Activated T-cell treated with anti-CD3 and anti-CD28 coated beads, Interleukin-2, amount 50 U/mL, for 4 hours (primary cell): ENCODE measurements at regions not wholly inside any gene's neighbourhood (a gene's known extent, or its start where the extent isn't known, plus 50 kb on each side); places are given as distances from the start of the nearest gene placed in this dataset.
A peak's percentile ranks its signal among the peaks of the same experiment; 100 is the strongest.

Source experiments
- ATAC-seq, 2 donors: fragments of 200-7000 bp; cut with Tn5 transposase; one replicate each; pipeline ENCODE4 v1.10.0; 2021
- DNase-seq: peaks from one replicate; pipeline ENCODE4 v3.0.0-alpha.2; 2020
- H3K27me3 Mint-ChIP-seq: one replicate; pipeline ENCODE4 v1.8.0; 2021; ENCODE audit warnings: low read depth, mixed read lengths
- H3K36me3 Mint-ChIP-seq: one replicate; pipeline ENCODE4 v1.8.0; 2022; ENCODE audit warnings: mixed read lengths; ENCODE audit not compliant: insufficient read depth
- H3K4me1 Mint-ChIP-seq: one replicate; pipeline ENCODE4 v1.8.0; 2021; ENCODE audit warnings: low read depth, mixed read lengths
- H3K4me3 Mint-ChIP-seq: one replicate; pipeline ENCODE4 v1.8.0; 2021; ENCODE audit warnings: mild to moderate bottlenecking, moderate library complexity, mixed read lengths
- H3K9me3 Mint-ChIP-seq: one replicate; pipeline ENCODE4 v1.8.0; 2021; ENCODE audit warnings: mixed read lengths

GRCh38 chr6:91704531-91704930 is 1117.7 kb upstream of the MAP3K7 start:
- H3K36me3 Mint-ChIP-seq = no peaks in the 10 kb centered on the region
- H3K4me1 Mint-ChIP-seq = no peaks in the 10 kb centered on the region
- DNase-seq (no peak), ATAC-seq (no peak)
- peaks cover 3% of the 10 kb centered on the region for H3K9me3 Mint-ChIP-seq
- H3K27me3 Mint-ChIP-seq = no peaks in the 10 kb centered on the region
- no peak overlapping the region for H3K4me3 Mint-ChIP-seq

- H3K27me3 Mint-ChIP-seq = no peaks in the 10 kb centered on the region
- no peaks in the 10 kb centered on the region for H3K4me1 Mint-ChIP-seq
- no peaks in the 10 kb centered on the region for H3K36me3 Mint-ChIP-seq
- DNase-seq = no peak
- H3K9me3 Mint-ChIP-seq = peaks cover 3% of the 10 kb centered on the region
- no peak overlapping the region for H3K4me3 Mint-ChIP-seq
- peak in 1 of 2 donors; percentile 21 for ATAC-seq
These were observed 1110.3 kb upstream of the MAP3K7 start for GRCh38 chr6:91697010-91697695.

GRCh38 chr6:91695221-91695620 is 1108.3 kb upstream of the MAP3K7 start:
- no peak for ATAC-seq
- no peak overlapping the region for H3K4me3 Mint-ChIP-seq

GRCh38 chr6:91694016-91694654 is 1107.3 kb upstream of the MAP3K7 start:
- ATAC-seq = no peak
- no peak overlapping the region for H3K4me3 Mint-ChIP-seq
- H3K36me3 Mint-ChIP-seq = no peaks in the 10 kb centered on the region
- DNase-seq = no peak
- H3K9me3 Mint-ChIP-seq = no peaks in the 10 kb centered on the region
- no peaks in the 10 kb centered on the region for H3K4me1 Mint-ChIP-seq
- no peaks in the 10 kb centered on the region for H3K27me3 Mint-ChIP-seq

More at GRCh38 chr6:91695221-91695620, 1108.3 kb upstream of the MAP3K7 start:
- no peak for DNase-seq
- H3K4me1 Mint-ChIP-seq = no peaks in the 10 kb centered on the region
- H3K27me3 Mint-ChIP-seq = no peaks in the 10 kb centered on the region
- no peaks in the 10 kb centered on the region for H3K36me3 Mint-ChIP-seq
- H3K9me3 Mint-ChIP-seq = no peaks in the 10 kb centered on the region

GRCh38 chr6:91691449-91691848 is 1104.6 kb upstream of the MAP3K7 start:
- H3K9me3 Mint-ChIP-seq = no peaks in the 10 kb centered on the region
- H3K27me3 Mint-ChIP-seq = no peaks in the 10 kb centered on the region
- H3K36me3 Mint-ChIP-seq = no peaks in the 10 kb centered on the region

GRCh38 chr6:91683240-91683639 is 1096.4 kb upstream of the MAP3K7 start:
- H3K27me3 Mint-ChIP-seq = no peaks in the 10 kb centered on the region
- H3K4me1 Mint-ChIP-seq = no peaks in the 10 kb centered on the region
- DNase-seq (no peak), ATAC-seq (no peak)
- H3K9me3 Mint-ChIP-seq = no peaks in the 10 kb centered on the region
- H3K36me3 Mint-ChIP-seq = no peaks in the 10 kb centered on the region
- H3K4me3 Mint-ChIP-seq = no peak overlapping the region

More at GRCh38 chr6:91691449-91691848, 1104.6 kb upstream of the MAP3K7 start:
- ATAC-seq (no peak), DNase-seq (no peak)
- no peak overlapping the region for H3K4me3 Mint-ChIP-seq
- no peaks in the 10 kb centered on the region for H3K4me1 Mint-ChIP-seq

GRCh38 chr6:91681296-91681695 is 1094.4 kb upstream of the MAP3K7 start:
- no peaks in the 10 kb centered on the region for H3K4me1 Mint-ChIP-seq
- DNase-seq (no peak), ATAC-seq (no peak)
- H3K4me3 Mint-ChIP-seq = no peak overlapping the region
- no peaks in the 10 kb centered on the region for H3K9me3 Mint-ChIP-seq
- no peaks in the 10 kb centered on the region for H3K36me3 Mint-ChIP-seq
- no peaks in the 10 kb centered on the region for H3K27me3 Mint-ChIP-seq

- ATAC-seq = no peak
- no peak for DNase-seq
- Mint-ChIP-seq H3K36me3 (no peaks in the 10 kb centered on the region), H3K4me3 (no peak overlapping the region), H3K4me1 (no peaks in the 10 kb centered on the region), H3K9me3 (no peaks in the 10 kb centered on the region), H3K27me3 (no peaks in the 10 kb centered on the region)
These were observed 1092.0 kb upstream of the MAP3K7 start for GRCh38 chr6:91678679-91679446.

GRCh38 chr6:91672201-91672600 is 1085.3 kb upstream of the MAP3K7 start:
- H3K27me3 Mint-ChIP-seq = no peaks in the 10 kb centered on the region
- no peaks in the 10 kb centered on the region for H3K9me3 Mint-ChIP-seq
- H3K4me3 Mint-ChIP-seq = no peak overlapping the region
- no peaks in the 10 kb centered on the region for H3K36me3 Mint-ChIP-seq
- DNase-seq = no peak
- H3K4me1 Mint-ChIP-seq = no peaks in the 10 kb centered on the region
- ATAC-seq = no peak

- H3K4me3 Mint-ChIP-seq = no peak overlapping the region
- no peaks in the 10 kb centered on the region for H3K9me3 Mint-ChIP-seq
- DNase-seq (no peak), ATAC-seq (no peak)
- H3K27me3 Mint-ChIP-seq = no peaks in the 10 kb centered on the region
- no peaks in the 10 kb centered on the region for H3K4me1 Mint-ChIP-seq
- H3K36me3 Mint-ChIP-seq = no peaks in the 10 kb centered on the region
These were observed 1083.0 kb upstream of the MAP3K7 start for GRCh38 chr6:91669871-91670268.

GRCh38 chr6:91669154-91669870 is 1082.4 kb upstream of the MAP3K7 start:
- H3K27me3 Mint-ChIP-seq = no peaks in the 10 kb centered on the region
- ATAC-seq = no peak
- no peaks in the 10 kb centered on the region for H3K36me3 Mint-ChIP-seq
- no peak for DNase-seq
- H3K4me3 Mint-ChIP-seq = no peak overlapping the region
- H3K4me1 Mint-ChIP-seq = no peaks in the 10 kb centered on the region
- no peaks in the 10 kb centered on the region for H3K9me3 Mint-ChIP-seq

- Mint-ChIP-seq H3K4me3 (no peak overlapping the region), H3K4me1 (no peaks in the 10 kb centered on the region), H3K9me3 (peaks cover 3% of the 10 kb centered on the region), H3K27me3 (no peaks in the 10 kb centered on the region), H3K36me3 (no peaks in the 10 kb centered on the region)
- ATAC-seq (no peak), DNase-seq (no peak)
These were observed 1080.7 kb upstream of the MAP3K7 start for GRCh38 chr6:91667596-91667995.

- H3K27me3 Mint-ChIP-seq = no peaks in the 10 kb centered on the region
- no peaks in the 10 kb centered on the region for H3K4me1 Mint-ChIP-seq
- no peak for ATAC-seq
- DNase-seq = no peak
- H3K9me3 Mint-ChIP-seq = peaks cover 3% of the 10 kb centered on the region
- H3K4me3 Mint-ChIP-seq = no peak overlapping the region
- H3K36me3 Mint-ChIP-seq = no peaks in the 10 kb centered on the region
These were observed 1077.6 kb upstream of the MAP3K7 start for GRCh38 chr6:91664327-91664959.

- no peak overlapping the region for H3K4me3 Mint-ChIP-seq
- no peaks in the 10 kb centered on the region for H3K27me3 Mint-ChIP-seq
- ATAC-seq = no peak
- no peaks in the 10 kb centered on the region for H3K36me3 Mint-ChIP-seq
- H3K4me1 Mint-ChIP-seq = no peaks in the 10 kb centered on the region
- no peak for DNase-seq
- H3K9me3 Mint-ChIP-seq = peaks cover 3% of the 10 kb centered on the region
These were observed 1074.0 kb upstream of the MAP3K7 start for GRCh38 chr6:91660893-91661292.
